Nucleus accumbens (tissue), 56 donors: ENCODE measurements at regions not wholly inside any gene's neighbourhood (a gene's known extent, or its start where the extent isn't known, plus 50 kb on each side); places are given as distances from the start of the nearest gene placed in this dataset.
A peak's percentile ranks its signal among the peaks of the same experiment; 100 is the strongest.
"Not testable (repeated sequence)": the region's sequence is repeated elsewhere in the genome, so short reads cannot be mapped to it uniquely, and the experiment has no call there.

ENCODE experiments used
- DNase-seq, 56 donors: peaks; one replicate each; lab custom pipeline; 2025; lab: John Stamatoyannopoulos, UW

DNA sequence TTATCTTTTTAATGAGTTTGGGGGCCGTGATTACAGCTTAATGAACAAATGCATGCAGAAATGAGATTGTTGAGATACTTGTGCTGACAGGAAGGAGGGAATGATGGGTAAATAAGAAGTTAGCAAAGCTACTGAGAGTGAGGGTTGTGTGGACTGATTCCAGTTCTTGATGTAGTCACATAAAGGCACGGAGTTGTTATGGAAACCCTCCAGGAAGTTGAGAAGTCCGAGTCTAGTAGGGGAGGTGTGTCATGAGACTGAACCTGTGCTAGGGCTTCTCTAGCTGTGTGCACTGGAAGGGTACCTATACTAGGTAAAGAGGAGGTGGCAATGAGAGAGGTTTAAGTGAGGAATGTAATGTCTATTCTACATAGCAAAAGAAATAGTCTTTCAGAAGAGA, 475.7 kb downstream of the USP25 start:
- no peak for DNase-seq

DNA sequence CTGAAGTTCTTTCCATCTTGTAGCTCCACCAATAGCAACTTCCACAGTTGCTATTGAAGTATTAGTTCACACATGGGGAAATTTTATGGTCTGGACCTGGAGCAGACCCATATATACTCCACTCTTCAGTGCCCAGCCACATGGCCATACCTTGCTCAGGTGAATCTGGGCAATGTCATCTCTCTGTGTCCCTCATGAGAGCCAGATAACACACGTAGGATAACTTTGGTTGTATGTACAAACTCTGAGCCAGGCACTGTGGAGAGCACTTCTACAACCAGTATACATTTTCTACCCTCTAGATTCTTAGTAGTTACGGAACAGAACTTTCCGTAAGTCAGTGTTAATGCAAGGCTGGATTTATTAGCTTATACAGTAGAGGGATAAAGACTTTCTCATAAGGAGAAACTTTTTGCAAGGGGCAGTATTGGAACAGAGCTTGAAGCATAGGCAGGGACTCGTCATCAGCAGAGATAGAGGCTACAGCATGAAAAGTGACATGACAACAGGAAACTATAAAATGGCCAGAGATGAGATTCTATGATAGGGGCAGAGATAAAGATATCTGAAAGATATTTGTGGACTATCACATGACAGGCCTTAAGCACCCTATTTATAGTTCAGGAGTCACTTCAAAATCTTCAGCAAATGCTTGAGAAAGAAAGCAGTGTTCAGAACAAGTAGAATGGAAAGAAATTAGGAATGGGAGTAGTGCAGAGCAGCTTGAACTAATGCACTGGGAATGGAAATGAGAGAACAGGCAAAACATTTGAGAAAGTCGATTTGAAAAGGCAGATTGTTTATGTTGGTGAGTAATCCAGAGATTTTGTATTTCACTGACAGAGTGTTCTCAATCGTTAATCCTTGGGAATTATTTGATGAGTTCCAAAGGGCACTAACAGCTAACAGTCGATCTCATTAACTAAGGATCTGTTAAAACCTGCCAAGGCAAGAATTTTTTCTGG, 481.8 kb downstream of the USP25 start:
- no peak for DNase-seq

DNA sequence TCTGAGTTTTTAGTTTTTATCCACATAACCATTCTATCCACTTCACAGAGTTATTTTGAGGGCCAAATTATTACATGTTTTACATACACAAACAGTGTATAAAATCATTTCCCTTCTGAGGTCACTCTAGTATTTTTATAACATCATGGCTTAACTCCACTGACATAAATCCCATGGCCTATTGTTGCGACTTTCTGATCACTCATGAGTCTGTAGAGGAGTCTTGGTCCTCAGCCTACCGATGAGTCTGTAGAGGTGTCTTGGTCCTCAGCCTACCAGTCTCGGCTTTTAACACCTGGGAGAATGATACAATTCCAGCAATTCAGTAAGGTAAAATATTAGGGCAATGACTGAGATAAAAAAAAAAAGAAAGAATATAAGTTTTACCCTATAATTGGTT, 483.7 kb downstream of the USP25 start:
- DNase-seq, result no peak

DNA sequence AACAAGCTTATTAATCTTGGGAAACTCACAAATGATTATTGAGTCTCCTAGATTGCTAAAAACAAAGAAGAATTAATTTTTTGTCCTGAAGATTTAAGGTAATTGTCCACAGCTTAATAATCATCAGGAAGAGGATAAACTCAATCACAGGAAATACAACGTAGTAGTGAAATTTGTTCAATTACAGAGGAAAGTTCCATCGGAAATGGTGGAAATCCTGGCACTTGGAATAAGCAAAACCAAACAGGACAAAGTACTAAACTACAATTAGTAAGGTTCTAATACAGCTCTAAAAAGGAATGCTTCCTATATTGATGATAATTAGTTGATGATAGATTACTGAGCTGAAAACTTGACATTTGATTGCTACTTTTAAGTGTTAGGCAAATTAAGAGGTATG, 485.4 kb downstream of the USP25 start:
- no peak for DNase-seq

DNA sequence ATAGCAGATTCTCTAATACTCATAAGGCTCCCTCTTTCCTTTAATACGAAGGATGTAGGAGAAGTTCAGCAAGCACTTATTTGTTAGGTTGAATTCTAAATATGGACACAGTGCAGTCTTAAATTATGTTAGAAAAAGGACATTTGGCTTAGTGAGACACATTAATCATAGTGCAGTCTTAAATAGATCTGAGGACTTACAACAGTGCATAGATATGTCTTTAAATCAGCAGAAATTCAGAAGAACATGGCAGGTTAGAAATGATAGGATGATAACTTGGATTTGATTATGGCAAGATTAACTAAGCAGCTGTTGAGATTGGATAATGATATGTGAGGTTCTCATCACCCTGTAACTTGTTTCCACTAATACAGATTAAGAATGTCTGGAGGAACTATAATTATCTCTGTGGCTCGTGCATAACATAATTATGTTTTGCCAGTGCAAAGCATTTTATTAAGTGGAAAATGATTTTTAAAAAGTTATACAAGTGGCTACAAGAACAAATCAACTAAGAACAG, 485.9 kb downstream of the USP25 start:
- DNase-seq, result no peak

DNA sequence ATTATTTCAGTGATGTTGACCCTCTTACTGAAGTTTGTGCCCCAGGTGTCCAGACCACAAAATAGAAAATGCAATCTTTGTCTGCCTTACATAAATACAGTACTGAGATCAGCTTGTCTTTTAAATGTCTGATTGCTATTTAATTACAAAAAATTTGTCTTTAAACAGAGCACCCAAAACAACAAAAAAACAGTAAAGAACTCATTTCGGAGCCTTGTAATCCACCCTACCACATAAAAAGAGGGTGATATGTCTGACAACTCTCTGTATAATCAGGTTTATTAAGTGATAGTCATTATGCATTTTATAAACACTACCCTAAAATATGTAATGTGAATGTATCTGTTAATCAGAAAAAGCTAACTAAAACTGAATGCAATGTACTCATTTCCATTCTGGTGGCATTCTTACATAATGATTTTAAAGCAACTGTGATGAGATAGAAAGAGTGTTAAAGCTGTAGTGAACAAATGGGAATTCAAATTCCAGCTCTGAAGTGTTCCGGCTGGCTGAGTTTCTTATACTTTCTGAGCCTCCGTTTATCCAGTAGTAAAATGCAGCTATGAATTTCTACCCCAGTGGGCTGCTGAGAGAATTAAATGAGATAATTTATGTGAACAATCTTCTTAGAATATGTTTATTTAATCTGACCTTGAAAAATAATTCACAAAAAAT, 486.6 kb downstream of the USP25 start:
- no peak for DNase-seq

DNA sequence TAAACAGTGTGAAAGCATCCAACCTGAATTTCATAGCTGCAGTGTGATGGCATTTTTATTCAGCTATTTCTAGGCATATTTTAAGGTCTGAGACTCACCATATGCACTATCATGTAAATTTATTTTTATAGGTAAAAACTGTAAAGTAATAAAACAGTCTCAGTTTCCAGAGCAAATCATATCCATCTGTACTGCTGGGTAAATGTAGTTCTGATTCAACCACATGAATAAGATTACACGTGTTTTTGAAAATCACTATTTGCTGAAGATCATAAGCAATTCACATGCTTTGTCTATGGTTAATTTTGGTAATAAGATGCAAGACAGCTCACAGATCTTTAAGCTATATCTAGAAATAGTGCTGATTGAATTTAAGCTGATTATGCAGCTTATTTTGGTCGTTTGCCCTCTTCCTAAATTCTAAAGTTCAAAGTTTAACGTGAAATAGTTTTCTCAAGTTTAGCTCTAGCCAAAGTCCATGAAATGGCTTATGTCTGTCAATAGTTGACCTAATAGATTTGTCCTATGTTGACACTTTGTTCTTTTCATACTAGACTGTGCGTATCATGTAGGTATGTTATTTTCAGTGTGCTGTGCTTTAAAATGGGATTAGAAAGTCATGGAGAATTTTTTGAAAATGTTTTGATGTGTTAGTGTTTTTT, 489.0 kb downstream of the USP25 start:
- no peak for DNase-seq

DNA sequence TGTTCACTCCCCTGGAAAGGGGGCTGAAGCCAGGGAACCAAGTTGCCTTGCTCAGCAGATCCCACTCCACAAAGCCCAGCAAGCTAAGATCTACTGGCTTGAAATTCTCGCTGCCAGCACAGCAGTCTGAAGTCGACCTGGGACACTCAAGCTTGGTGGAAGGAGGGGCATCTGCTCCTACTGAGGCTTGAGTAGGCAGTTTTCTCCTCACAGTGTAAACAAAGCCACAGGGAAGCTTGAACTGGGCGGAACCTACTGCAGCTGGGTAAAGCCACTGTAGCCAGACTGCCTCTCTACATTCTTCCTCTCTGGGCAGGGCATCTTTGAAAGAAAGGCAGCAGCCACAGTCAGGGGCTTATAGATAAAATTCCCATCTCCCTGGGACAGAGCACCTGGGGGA, 495.0 kb downstream of the USP25 start:
- not testable (repeated sequence) for DNase-seq

DNA sequence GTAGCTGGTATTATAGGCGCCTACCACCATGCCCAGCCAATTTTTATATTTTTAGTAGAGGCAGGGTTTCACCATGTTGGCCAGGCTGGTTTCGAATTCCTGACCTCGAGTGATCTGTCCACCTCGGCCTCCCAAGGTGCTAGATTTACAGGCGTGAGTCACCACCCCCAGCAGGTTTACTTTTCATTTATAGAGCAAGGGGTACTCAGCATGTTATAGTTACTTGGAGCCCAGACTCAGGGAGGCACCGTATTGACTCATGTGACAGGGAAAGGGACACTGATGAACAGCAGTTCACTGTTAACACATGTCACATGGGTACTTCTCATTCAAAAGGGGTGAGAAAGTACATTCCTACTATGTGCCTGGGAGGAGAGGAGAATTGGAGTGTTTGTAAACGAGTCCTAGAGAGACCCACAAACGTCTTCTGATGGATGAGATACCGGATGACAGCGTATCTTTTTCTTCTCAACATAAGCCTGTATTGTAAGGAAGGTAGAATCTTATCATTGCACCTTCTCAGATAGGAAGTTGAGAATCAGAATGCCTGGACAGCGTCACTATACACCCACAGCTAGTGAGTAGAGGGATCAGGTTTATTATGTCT, 510.0 kb downstream of the USP25 start:
- DNase-seq, result no peak

DNA sequence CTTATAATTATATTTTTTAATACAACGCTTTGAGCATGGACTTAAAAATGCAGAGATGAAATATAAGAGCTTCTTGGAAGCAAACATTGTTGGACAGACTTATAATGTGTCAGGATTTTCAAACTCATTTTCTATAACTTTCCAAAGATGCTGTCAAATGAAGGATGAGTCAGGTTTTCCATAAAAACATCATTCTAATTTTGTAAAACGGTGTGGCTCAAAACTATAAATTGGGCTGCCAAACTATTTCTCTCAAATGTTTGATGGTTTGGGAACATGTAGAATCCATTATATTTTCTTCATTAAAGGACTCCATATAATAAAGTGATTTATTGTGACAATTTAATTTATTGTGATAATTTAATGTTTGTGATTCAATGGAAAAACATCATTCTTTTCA, 511.2 kb downstream of the USP25 start:
- DNase-seq, result no peak

DNA sequence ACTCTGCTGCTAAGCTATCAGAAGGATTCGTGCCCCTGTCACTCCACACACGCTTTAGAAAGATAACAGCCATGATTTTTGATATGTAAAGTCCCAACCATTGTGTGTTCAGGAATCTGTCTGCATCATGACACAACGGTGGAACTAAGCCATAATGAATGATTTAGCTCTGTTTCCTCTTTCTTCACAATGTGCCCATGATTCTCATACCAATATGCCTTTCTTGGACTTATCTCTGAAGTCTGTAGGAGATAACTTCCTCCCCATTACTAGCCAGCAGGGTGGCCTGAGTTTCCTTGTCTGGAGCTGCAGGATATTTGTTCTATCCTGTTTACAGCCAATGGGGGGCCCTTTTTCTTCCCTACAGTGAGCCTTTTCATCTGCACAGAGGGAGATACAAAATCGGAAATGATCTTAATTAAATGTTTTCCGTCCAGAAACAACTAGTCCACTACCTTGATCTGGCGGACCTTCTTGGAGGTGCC, 511.7 kb downstream of the USP25 start:
- DNase-seq, result no peak

DNA sequence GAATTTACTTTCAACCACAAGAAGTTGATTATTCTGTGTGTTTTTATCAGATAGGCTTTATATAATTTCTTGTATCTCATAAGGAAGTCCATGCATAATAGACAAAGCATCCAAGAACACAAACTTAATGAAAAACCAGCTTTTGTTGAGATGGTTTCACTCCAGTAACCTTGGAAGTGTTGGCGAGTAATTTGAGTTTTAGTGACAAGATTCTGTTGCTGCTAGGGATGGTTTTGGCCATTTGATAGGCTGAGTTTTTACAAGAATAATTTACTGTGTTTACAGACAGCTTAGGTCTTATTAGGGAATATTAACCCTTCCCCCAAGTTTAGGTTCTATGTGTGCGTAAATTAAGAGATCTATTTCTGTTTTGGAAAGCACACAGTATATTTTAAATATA, 513.6 kb downstream of the USP25 start:
- no peak for DNase-seq

DNA sequence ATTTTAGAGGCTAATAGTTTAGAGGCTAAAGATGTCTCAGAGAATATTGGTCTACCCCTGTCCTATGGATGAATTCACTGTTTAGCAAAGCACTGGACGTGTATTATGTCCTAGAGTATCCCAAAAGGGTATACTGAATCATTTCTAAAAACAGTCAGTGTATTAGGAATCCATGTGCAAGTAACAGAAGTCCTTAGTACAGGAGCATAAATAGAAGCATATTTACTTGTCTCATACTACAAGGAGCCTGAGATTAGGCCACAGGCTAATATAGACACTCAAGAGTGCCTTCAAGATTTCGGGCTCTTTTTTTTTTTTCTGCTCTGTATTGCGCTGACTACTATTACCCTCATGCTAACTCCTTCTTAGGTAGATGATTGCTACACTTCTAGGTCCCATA, 518.9 kb downstream of the USP25 start:
- no peak for DNase-seq

DNA sequence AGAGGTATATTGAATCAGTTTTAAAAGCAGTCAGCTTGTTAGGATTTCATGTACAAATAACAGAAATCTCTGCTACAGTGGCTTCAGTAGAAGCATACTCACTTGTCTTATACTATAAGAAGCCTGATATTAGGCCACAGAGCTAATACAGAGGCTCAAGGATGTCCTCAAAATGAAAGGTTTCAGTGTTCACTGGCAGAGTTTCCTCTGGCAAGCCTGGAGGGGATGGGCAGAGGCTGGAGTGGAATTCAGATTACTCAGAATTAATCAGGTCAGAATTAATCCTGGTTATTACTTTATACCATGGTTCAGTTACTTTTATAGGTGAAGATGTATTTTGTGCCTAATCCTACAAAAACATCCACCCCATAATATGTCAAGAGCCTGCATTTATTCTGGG, 520.5 kb downstream of the USP25 start:
- peak in 4 of 56 donors; percentile 2 to 3 (median 3) for DNase-seq

DNA sequence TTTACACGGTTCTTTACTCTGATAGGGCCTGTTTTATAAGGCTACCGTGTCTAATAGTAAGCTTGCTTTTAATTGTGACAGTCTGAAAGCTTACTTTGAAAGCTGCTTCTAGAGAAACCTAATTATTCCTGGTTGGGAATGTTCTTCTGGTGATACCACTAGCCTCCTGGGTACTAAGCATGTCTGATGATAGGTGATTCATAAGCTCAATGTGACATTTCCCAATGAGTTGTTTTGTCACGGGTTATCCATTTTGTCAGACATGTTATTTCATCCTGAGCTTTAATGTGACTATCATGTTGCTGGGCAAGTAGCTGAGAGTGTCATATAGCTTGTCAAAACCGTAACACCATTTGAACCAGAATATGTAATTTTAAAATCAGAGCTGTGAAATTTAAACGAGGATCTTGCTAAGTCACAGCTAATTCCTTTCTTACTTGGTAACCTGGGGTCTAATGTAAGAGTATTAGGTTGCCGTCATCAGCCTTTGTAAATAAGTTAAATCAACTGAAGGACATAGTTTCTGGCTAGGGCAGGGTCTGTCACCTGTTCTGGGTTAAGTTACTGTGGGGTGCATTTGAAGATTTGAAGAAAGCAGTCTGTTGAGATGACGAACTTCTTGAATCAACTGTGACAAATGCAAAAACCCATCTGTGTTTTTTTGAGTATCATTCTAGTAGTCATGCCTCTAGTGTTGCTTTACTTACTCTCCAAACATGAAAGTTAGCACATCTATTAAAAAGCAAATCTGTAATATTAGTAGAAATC, 529.2 kb downstream of the USP25 start:
- no peak for DNase-seq

DNA sequence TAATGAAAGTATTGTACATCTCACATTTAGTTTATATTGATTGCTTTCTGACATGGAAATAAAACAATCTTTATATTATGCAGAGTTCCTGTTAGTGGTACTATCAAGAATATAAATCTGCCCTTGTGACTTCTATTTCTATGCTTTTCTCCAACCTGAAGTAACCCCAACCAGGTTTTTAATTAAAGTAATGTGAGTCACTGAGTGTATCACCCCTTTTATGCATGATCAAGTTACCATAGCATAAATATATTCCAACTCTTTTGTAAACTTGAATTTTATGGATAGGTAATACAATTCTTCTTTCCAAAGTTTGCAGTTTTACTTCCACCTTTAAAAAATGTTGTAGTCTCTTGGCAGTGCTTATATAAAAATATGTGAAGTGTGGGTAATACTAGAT, 532.3 kb downstream of the USP25 start:
- DNase-seq, result no peak

DNA sequence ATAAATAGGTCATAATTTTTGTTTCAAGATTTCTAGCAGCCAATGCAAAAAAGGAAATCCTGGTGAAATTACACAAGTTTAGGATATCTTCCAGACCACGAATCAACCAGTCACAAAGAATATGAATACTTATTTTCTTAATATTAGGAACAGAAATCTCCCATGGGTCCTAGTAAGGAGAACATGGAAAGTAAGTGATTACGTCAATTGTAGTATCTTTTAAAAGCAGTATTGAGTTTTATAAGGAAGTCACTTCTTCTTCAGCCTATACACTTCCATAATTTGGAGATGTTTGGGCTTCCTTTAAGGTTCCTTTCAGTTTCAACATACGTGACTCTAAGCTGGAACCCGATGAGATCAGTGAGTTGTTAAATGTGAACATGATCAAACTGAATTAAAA, 534.5 kb downstream of the USP25 start:
- no peak for DNase-seq

DNA sequence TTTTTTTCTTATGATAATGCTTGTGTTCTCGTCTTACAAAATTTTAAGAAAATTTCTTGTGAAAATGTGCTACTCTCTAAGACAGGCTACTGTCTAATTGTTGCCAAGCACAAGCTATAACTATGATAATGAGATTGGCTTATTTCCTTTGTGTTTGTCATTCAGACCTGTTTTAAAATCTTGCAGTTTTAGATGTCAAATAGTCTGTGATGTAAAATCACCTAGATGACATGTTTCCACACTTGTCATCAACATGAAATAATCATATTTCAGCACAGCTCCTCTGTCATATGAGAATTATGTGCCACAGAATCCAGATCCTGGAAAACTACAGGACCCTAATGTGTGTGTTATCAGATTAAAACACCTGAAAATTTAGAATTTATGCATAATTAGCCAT, 539.7 kb downstream of the USP25 start:
- no peak for DNase-seq

DNA sequence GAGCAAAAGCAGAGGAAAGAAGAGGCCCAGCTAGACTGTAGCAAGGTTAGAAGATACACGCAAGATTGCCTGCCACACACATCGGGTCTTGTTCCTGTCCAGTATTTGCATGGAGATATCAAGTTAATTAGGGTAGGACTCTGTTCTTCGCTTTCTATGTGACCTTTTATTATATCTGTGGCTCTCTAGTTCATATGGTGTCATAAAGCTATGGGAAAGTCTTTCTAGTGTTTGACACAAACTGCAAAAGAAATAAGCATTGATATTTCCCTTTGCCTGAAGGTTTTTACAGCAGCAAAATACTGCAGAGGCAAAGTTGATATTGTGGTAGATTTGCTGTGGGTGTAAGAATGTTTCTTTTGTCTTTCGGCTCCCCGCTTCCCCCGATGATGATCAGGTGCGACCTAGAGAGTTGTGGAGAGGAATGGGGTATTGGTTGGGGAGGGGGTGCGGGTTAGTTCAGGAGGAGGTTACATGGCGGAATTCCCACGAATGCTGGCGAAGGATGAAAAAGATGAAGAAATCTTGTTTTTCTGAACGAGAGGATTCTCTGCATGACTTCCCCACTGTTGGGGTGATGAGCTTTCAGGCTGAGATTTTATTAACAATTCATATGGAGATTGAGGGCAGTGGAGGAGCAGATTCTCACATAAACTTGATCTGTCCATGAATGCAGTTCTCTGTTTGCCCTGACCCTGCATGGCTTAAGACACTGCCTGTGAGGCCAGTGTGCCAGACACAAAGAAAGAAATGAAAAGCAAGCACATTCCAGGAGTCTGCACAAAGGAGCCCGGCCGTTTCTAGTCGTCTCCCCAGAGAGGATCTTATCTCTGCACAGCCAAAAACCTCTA, 550.2 kb downstream of the USP25 start:
- peak in 47 of 56 donors; percentile 2 to 79 (median 50) for DNase-seq
